SHP77 (cell line): ENCODE measurements at regions not wholly inside any gene's neighbourhood (a gene's known extent, or its start where the extent isn't known, plus 50 kb on each side); places are given as distances from the start of the nearest gene placed in this dataset.
"Not testable (repeated sequence)": the region's sequence is repeated elsewhere in the genome, so short reads cannot be mapped to it uniquely, and the experiment has no call there.

Source experiments
- DNase-seq, 2 experiments: peaks; one replicate each; lab custom pipeline; 2025; lab: John Stamatoyannopoulos, UW

DNA sequence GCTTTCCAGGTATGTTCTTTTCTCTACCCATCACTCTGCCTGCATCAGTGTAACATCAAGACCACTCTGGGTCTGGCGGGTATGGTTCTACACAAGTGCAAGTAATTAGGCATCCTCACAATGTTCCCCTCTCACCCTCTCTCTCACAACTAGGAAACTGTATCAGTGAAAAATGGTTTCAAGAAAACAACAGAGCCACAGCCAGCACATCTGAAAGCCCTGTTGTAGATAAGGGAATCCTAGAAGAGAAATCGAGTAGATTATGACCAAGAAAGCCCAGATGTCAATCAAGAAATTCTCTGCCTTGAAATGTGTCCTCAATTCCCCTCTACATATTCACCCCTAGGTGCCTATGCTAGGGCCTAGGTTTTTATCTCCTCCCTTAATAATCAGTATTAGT lies 281.3 kb upstream of the ANKRD50 start:
- no peak for DNase-seq

DNA sequence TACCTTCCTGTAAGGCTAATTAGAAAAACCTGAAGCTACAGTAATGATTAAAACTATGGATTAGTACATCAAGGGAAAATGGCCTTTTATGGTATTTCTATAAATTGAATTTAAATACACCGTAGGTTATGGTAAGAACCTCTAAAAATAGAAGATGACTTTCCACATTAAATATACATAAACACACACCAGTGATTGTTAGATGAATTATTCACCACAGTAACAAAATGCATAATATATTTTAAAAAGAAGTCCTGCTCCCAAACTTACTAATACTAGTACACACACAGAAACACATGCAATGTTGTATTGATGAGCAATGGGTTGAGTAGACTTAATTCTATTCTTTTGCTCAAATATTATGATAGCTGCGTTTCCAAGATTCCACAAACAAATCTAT lies 277.9 kb upstream of the ANKRD50 start:
- no peak for DNase-seq

DNA sequence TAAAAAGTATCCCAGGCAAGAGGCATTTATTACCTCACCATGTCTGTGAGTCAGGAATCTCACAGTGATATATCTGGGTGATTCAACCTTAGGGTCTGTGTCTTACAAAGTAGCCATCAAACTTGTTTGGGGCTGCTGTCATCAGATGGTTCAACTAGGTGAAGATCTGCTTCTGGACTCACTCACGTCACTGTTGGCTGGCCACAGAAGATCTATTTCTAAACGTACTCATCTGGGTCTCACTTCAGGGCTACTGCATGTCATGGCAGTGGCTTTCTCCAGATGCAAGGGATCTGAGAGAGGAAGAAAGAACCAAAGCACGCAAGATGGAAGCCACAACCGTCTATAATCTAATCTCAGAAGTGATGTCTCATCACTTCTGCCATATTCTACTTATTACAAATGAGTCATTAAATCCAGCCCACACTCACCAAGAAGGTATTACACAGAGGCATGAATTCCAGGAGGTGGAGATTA lies 267.8 kb upstream of the ANKRD50 start:
- DNase-seq, result no peak

DNA sequence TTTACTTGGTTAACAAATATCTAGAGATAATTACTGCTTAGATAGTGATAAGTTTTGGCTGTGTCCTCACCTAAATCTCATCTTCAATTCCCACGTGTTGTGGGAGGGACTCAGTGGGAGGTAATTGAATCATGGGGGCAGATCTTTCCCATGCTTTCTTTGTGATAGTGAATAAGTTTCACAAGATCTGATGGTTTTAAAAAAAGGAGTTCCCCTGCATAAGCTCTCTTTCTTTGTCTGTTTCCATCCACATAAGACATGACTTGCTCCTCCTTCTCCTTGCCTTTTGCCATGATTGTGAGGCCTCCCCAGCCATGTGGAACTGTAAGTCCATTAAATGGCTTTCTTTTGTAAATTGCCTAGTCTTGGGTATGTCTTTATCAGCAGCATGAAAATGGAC lies 266.0 kb upstream of the ANKRD50 start:
- DNase-seq, result not testable (repeated sequence)

DNA sequence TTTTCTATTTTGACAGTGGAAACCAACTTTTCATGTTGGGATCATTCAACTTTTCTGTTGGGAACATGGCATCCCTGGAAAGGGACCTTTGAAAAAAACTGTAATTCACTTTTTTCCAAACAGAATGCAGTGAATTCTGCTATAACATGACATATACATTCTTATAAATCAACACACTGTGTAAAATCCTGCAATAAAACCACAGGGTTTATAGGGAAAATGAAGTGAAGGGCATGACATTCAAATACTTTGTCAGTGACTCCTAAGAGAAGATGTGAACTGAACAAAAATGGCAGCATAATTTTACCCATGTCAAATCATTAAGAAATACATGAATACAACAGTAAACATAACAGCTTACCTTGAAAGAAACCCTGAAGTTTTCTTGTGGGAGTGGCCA lies 264.5 kb upstream of the ANKRD50 start:
- DNase-seq, result no peak

DNA sequence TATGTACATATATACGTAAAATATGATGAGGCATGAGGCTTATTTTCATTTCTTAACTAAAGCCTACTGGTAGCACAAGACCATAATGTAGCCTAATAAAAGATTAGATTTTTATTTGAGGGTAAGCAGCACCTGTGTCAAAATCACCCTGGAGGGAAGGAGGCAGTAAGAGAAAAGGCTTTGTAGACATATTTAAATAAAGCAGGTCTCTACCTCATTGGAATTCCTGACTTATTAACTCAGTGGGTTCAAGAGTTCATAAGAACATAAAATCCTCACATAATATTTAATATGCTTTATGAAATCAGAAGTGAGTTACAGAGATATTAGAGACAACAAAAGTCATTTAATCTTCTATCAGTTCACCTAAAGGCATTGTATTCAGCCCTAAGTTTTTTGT lies 261.6 kb upstream of the ANKRD50 start:
- no peak for DNase-seq

DNA sequence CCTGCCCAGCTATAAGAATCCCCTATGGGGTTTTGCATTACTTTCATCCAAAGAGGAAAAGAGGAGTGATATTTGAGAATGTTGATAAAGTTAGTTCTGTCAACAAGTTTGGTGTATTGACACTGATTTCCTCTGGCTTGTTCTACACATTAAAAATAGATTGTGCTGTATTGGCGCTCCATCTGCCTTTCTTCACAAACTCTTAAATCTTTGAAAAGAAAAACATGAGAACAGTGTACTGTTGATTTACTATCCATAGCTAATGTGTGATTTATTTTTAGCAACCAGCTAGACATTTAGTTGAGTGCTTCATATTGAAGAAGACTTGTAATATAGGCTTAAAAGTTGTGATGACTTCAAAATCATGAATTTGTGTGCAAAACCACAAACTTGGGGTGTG lies 261.2 kb upstream of the ANKRD50 start:
- no peak for DNase-seq

DNA sequence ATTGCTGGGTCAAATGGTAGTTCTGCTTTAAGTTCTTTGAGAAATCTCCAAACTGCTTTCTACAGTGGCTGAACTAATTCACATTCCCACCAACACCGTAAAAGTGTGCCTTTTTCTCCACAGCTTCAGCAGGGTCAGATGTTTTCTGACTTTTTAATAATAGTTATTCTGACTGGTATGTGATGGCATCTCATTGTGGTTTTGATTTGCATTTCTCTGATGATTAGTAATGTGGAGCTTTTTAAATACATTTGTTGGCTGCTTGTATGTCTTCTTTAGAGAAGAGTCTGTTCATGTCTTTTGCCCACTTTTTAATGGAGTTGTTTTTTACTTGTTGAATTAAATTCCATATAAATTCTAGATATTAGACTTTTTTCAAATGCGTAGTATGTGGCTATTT lies 257.5 kb upstream of the ANKRD50 start:
- DNase-seq, result no peak

DNA sequence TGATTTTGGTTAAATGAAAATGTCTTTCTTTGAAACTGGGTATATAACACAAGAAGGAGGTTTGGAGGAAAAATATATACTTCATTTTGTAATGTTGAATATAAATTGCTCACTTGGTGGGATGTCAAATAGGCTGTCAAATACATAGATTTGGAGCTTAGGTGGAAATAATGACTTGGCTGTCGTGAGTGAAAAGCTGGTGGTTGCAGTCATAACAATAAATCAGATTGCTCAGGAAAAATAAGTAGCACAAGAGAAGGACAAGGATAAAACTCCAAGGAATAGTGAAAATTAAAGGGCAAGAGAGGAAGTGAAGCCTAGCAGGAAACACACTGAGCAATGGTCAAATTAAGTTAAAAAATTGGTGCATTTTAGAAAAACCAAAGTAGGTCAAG lies 253.0 kb upstream of the ANKRD50 start:
- no peak for DNase-seq

DNA sequence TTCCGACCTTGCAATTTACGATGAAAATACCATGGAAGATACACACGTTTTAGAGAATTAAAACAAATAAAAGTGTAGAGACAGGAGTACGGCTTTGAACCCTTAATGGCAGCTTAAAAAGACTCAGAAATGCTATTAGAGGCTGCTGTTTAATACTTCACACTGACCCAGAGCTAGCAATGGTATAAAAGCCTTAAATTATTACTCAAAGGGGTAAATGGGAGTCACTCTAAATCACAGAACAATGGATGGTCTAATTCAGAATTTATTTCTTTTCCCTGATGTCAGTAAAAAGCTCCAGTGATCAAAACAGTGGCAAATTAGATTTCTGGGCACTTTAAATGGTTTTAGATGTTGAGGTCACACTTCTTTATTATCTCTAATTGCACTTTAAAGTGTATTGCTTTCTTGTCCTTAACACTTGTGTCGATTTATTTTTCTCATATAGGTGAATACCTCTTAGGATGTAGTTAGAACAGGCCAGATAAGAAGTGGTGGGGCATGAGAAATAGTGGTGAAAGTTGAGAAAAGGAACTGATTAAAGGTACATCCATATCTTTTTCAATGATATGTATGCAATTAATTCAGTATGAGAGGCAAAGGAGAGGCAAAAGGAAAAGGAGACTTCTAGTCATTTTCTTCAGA lies 252.4 kb upstream of the ANKRD50 start:
- DNase-seq, result no peak

DNA sequence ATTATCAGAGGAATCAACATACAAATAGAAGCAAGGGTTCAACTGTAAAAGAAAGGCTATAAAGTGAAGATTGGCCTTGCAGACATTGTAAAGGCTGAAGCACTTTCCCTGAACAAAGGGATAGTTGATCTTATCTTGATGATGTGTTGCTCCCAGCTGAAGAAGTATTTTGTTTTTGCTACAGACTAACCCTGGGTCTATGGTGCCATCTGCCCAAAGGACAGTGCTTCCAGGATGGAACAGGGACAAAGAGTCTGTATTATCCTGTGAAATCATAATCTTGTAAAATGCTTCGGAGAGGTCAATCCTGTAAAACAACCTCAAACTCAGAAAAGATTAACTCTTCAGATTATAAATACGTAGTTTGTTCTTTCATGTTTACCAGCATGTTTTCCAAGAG lies 251.7 kb upstream of the ANKRD50 start:
- DNase-seq, result no peak

DNA sequence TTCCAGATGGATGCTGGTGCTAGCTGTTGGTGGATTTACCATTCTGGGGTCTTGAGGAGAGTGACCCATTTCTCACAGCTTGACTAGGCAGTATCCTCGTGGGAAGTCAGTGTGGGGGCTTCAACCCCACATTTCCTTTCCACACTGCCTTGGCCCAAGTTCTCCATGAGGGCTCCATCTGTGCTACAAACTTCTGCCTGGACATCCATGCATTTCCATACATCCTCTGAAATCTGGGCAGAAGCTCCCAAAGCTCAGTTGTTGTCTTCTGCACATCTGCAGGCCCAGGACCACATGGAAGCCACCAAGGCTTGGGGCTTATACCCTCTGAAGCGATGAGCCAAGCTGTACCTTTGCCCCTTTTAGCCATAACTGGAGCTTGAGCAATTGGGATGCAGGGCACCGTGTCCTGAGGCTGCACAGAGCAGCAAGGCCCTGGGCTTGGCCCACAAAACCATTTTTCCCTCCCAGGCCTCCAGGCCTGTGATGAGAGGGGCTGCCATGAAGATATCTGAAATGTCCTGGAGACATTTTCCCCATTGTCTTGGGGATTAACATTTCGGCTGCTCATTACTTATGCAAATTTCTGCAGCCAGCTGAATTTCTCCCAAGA lies 248.7 kb upstream of the ANKRD50 start:
- DNase-seq, result no peak

DNA sequence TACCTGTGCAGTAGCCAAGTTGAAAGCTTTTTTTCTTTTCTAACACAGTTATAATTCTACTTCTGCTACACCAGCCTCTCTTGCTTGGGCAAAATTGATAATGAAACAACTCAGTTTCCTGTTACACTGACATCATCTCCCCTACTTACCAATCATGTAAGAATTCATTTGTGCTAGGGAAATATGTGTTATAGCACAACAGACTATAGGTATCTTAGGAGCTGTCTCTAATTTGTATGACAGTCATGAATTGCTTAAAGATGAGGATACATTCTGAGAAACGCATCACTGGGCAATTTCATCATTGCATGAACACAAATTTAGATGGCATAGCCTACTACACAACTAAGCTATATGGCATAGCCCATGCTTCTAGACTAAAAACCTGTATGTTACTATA lies 246.3 kb upstream of the ANKRD50 start:
- DNase-seq, result no peak

DNA sequence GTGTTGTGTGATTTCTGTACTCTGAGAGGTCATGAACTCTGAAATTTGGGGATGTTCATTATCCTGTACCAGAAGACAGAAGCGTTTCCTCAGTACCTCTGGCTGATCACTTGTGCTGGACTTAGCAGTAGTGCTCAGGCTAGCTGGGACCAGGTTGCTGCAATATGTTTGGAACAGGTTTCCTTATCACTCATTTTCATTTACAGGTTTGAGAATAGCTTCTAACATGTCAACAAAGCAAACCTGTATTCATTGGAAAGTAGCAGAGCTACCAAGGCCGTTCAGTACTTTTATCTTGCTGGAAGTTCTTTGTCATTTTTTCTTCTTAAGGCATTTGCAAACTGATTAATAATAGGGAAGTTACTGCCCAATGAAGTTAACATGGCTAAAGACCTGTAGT lies 242.9 kb upstream of the ANKRD50 start:
- no peak for DNase-seq

DNA sequence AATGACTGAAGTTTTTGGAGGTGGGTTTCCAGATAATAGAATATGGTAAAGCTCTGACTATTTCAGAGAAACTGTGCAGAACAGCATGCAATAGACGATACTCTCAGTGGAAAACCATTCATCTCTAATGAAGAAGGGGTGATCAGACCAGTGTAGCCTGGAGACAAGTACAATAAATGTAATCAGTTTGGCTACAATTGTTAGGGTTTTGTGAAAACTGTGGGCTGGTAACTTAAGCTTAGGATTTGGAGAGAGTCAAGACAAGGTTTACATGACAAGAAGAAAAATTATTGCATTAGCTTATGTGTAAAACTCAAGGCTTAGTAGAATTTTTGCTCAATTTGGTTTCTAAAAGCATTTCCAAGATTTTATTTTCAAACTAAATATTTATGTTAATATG lies 241.5 kb upstream of the ANKRD50 start:
- no peak for DNase-seq

DNA sequence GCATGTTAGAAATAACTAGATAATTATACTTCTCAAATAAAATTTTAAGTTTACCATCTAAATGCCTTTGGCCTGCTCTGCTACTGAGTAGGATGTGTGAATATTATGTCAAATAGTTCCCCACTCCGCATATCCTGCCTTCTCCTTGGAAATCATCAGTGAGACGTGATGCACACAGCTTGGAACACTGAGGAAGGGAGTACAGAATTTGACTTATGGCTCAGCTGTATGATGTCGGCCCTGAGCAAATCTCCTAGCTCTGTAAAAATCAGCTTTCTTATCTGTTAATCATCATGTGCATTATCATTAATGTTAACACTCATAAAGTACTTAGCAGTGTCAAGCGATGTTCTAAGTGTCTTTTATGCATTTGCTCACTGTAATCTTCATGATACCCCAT lies 241.0 kb upstream of the ANKRD50 start:
- no peak for DNase-seq

DNA sequence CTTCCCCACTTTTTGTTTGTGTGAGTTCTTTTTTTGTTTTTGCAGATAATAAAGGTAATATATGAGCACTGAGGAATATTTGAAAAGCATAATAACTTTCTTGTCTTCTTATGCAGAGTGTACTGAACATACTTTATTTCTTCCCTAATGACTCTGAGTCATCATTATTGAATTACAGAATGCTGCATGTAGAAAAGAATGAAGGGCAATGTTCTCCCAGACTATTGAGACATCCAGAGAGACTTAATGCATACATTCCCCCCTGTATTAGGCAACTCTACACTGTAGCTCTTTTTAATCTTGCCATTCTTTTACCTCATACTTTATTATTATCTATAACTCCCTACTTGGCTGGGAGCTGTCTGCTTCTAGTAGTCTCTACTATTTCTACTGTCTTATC lies 240.5 kb upstream of the ANKRD50 start:
- no peak for DNase-seq

DNA sequence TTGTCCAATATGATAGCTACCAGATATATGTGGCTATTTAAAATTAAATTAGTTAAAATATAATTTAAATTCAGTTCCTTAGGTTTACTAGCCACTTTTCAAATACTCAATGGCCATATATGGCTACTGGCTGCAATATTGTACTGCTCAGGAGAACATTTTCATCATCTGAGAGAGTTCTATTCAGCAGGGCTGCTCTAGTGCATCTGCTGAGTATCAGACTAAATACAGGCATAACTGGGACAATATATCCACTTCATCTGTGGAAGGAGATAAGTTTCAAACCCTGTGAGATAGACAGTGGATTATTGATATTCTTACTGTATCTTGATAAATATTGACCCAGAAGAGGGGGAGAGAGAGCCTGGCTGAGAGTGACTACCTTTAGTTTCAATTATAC lies 240.1 kb upstream of the ANKRD50 start:
- DNase-seq, result no peak

DNA sequence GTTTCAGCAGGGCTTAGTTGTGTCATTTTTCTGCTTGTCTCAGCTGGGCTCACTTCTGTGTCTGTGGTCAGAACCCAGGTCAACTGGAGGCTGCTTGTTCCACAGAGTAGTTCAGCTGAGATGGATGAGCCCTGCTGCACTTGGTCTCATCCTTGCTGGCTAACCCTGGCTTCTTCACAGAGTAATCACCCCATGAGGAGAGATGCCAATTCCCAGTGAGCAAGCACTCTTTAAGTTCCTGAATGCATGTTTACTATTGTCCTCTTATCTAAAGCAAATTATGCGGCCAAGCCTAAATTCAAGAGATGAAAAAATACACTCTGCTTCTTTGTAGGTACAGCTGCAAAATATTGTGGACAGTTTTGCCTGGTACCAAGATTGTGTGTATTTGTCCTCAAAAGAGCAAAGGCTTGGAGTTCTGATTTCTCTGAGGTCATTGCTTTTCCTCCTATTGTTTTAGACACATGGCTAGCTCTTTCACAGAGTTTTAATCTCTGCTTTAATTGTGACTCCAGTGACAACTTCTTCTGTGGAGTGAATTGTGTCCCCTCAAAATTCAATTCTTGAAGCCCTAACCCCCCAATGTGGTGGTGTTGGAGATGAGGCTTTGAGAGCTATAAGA lies 236.6 kb upstream of the ANKRD50 start:
- DNase-seq, result no peak

DNA sequence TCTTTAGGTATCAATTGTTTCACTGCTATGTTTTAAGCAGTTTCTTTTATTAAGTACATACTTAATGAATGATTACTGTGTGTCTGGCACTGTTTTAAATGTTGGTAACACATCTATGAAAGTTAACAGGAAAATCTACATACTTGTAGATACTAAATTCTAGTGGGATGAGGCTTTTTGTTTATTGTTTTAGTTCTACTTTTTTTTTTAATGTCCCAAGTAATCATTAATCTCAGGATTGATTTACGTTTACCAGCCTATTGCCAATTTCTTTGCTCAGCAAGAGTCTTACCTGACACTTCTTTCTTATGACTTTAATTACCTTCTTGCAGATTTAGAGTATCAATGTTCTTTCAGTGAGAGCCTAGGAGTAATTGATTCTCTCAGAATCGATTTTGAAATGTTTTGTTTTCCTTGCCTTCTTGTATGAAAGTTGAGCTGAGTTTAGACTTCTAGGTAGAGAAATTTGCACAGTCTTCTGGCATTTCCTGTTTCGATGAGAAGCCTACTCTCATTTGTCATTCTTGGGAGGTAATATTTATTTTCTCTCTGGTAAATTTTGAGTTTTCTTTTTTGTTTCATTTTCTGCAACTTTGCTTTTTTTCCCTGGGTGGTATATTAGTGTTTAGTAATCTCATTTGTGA lies 235.2 kb upstream of the ANKRD50 start:
- DNase-seq, result no peak

DNA sequence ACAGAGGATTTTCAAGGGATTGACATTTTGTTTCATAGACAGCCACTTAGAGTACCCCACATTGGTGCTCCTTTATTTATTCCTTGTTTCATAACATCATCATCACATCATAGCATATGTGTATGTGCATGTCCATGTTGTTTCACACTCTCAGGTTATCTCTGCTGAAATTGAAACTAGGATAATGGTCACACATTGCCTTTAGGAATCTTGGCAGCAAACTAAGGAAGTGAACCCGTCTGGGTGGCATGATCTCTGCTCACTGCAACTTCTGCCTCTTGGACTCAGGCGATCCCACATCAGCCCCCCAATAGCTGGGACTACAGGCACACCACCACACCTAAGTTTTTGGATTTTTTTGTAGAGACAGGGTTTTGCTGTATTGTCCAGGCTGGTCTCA lies 234.2 kb upstream of the ANKRD50 start:
- no peak for DNase-seq

DNA sequence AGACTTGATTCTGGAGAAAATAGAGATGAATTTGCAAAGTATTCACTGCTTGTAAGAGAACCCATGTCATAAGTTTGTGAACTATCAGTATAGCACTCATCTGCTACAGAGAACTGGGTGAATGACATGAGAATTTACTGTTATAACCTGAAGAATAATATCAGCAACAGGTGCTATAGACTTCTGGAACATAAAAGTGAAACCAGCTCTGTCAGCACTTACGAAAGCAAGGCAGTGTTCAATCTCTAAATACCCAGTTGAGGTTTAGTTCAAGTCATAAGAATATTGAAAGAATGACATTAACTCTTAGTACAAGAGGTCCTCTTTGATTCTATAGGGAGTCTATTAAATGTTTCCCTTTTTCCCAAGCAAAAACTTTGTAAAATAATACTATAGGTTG lies 232.9 kb upstream of the ANKRD50 start:
- DNase-seq, result no peak

DNA sequence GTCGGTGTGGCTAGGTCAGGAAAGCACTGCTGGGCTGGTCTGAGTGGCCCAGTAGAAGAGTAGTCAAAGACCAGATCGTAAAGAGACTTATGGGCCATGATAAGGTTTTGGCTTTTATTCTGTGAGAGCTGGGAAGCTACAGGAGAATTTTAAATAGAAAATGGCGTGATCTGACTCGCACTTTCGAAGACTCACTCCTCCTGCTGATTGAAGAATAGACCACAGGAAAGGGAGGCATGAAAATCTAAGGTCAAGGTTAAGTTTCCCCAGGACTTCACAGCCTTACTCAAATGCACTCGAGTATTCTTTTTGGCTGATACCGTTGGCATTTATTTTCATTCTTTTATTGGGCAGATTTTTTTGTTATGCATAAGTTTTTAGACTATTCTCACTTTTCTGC lies 231.4 kb upstream of the ANKRD50 start:
- DNase-seq, result no peak
